ENCODE measurements at regions not wholly inside any gene's neighbourhood (a gene's known extent, or its start where the extent isn't known, plus 50 kb on each side); places are given as distances from the start of the nearest gene placed in this dataset.

DNA sequence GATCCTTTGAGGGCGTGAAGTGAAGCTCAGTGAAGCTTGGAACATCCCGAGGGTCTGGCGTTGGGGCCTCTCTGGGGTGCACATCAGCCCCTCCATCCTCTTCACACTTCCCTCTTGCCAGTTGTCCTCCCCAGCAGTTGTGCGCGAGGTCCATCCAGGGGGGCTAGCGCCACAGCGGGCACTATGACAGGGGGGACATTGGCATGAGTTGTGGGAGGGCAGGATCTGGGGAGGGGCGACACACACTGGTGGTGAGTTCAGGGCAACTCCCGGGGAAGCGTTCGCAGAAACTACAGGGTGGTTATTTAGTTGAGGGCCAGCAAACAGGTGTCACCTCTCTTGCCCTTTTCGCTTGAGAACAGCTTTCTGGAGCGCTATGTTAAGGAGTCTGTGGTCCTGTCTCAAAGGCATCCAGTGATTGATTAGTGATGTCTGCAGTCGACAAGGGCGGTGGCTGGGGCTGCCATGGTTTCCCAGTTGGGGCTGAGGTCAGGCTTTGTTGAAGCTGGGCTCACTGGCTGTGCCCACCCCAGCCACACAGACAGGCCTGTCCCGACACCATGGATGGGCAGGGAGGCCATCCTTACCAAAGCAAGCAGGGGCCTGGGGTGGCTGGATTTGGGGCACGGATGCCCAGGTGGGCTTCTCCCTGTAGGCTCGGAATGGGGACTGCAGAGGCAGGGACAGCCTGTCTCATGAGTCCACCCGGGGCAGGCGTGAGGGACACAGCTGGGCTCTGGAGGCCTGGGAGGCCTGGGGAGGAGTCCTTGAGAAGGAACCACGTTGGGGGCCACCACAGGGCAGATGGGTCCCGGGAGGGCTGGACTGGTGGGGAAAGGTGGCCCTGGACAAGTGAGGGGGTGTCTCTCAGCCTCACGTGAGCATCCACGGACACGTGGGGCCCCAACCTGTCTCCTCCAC lies 59.4 kb downstream of the UNCX start:
- no peak for TF ChIP-seq CTCF (IDR thresholded peaks at IDR 0.05 in 4 of 5, conservative IDR thresholded peaks at IDR 0.05 in 1 of 5)
- TF ChIP-seq POLR2A (IDR thresholded peaks at IDR 0.05): no peak

Data from gastrocnemius medialis (tissue), 4 donors.